GM19238 (cell line): ENCODE measurements at regions not wholly inside any gene's neighbourhood (a gene's known extent, or its start where the extent isn't known, plus 50 kb on each side); places are given as distances from the start of the nearest gene placed in this dataset.
"Not testable (repeated sequence)": the region's sequence is repeated elsewhere in the genome, so short reads cannot be mapped to it uniquely, and the experiment has no call there.

Experiments
- DNase-seq: peaks from one replicate; pipeline ENCODE4 v3.0.0; 2011; ENCODE audit warnings: low spot score; ENCODE audit not compliant: insufficient read length

- DNase-seq = no peak
Measured at GRCh38 chr15:67944010-67944641, 104.3 kb upstream of the RNU6-1 start.

DNA sequence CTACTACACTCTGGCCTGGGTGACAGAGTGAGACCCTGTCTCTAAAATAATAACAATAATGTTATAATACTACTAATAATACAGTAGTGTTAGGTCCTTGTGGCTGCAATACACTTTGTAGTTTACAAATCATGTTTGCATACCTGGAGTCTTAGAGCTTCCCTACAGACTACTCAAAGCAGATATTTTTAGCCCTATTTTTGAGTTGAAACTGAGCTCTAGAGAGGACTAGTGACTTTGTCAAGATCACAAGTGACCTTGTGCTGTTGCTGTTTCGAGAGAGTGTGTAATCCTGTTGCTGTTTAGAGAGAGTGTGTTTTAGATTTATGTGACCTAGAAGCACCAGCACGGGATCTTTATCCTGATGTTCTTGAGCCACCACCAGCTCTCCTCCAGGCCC lies 105.3 kb upstream of the RNU6-1 start:
- DNase-seq = no peak

- DNase-seq = no peak
Measured at GRCh38 chr15:67945951-67946700, 106.3 kb upstream of the RNU6-1 start.

- no peak for DNase-seq
Measured at GRCh38 chr15:67946701-67947100, 106.9 kb upstream of the RNU6-1 start.

DNA sequence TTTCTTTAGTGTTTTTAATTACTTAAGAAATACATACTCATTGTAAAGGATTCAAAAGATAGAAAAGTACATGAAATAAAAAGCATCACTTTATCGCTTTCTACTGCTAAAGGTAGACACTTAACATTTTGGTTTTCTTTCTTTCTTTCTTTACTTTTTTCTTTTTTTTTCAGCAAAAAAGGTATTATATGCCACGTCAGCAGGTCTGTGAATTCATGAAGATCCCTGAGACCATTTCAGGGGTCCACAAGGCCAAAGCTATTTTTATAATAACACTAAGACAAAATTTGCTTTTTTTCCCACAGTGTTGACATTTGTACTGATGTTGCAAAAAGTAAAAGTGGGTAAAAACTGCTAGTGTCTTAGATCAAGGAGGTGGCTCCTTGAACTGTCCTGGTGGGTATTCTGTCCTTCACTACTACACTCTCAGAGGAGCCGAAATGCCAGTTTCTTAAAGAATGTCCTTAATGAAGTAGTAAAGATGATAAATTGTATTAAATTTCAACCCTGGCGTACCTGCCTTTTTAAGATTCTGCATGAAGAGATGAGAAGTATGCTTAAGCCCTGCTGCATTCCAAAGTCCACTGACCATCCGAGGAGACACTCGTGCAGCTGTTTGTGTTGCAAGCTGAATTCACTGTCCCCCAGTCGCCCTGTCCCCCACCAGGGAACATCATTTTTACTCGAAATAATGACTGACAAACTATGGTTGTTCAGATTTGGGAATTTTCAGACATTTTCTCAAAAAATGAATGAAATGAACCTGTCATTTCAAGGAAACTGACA lies 106.7 kb upstream of the PIAS1 start:
- DNase-seq = no peak

GRCh38 chr15:67948215-67948614 lies 105.9 kb upstream of the PIAS1 start:
- DNase-seq = no peak

GRCh38 chr15:67951187-67951586 lies 102.9 kb upstream of the PIAS1 start:
- DNase-seq = not testable (repeated sequence)

- no peak for DNase-seq
Measured at GRCh38 chr15:67953299-67953698, 100.8 kb upstream of the PIAS1 start.

DNA sequence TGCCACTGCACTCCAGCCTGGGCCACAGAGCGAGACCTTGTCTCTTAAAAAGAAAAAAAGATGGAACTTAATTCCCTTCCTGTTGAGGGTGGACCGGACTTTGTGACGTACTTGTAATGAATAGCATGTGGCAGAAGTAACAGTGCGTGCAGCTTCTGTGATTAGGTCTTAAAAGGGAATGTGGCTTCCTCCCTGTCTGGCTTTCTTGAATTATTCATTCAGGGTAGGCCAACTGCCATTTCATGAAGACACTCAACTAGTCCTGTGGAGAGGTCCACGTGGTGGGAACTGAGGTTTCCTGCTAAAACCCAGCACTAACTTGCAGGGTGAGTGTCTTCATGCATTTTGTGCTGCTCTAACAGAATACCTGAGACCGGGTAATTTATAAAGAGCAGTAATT lies 98.9 kb upstream of the PIAS1 start:
- DNase-seq = no peak

DNA sequence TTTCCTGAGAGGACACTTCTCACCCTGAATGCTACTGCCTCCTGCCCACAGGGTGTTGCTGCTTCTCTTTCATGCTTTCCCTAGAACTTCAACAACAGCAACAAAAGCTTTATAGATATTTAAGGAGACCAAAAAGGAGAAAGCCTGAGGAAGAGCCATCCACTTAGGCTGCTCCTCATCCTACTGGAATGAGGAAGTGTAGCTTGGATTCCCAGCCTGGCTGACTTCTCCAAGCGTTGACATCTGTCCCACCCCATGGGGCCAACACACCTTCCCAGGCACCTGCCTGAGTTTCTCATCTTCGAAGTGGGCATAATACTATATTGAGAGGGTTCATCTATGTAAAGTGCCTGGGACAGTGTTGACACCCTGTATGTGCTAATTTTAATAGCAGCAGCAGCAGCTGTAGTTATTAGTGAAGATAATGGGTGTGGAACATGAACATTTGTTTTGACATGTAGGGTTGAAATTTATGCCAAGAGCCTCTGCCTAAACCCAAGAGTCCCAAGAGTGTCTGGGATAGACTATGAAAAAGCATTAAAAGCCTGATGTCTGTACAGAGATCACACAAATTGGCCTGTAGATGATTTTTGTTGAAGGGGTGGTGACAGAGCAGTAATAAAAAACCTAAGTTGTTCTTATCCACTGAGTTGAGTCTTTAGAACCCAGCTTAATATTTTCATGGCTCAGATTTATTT lies 96.5 kb upstream of the PIAS1 start:
- DNase-seq = no peak

- DNase-seq = peak; percentile 36
Measured at GRCh38 chr15:67967871-67968431, 86.2 kb upstream of the PIAS1 start.

- DNase-seq = no peak
Measured at GRCh38 chr15:67968564-67968963, 85.6 kb upstream of the PIAS1 start.

- DNase-seq = no peak
Measured at GRCh38 chr15:67968966-67969365, 85.1 kb upstream of the PIAS1 start.

- no peak for DNase-seq
Measured at GRCh38 chr15:67969892-67970291, 84.2 kb upstream of the PIAS1 start.

DNA sequence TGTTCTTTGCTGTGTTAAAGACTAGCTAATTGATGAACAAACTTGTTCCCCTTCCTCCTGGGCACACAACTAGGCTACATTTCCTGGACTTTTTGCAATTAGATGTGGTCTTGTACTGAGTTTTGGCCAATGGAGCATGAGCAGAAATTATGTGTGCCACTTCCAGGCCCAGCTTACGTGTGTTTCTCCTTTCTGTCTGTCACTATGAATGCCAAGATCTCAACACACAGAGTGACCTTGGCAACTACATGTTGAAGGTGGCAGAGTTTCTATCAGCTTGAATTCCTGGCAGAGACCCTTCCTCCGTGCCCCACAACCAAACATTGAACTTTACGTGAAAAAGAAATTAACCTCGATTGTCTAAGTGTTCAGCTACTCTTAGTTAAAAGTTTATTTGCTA lies 81.7 kb upstream of the PIAS1 start:
- DNase-seq = no peak

- DNase-seq = no peak
Measured at GRCh38 chr15:67973846-67974245, 80.3 kb upstream of the PIAS1 start.

- no peak for DNase-seq
Measured at GRCh38 chr15:67976506-67977073, 77.5 kb upstream of the PIAS1 start.

DNA sequence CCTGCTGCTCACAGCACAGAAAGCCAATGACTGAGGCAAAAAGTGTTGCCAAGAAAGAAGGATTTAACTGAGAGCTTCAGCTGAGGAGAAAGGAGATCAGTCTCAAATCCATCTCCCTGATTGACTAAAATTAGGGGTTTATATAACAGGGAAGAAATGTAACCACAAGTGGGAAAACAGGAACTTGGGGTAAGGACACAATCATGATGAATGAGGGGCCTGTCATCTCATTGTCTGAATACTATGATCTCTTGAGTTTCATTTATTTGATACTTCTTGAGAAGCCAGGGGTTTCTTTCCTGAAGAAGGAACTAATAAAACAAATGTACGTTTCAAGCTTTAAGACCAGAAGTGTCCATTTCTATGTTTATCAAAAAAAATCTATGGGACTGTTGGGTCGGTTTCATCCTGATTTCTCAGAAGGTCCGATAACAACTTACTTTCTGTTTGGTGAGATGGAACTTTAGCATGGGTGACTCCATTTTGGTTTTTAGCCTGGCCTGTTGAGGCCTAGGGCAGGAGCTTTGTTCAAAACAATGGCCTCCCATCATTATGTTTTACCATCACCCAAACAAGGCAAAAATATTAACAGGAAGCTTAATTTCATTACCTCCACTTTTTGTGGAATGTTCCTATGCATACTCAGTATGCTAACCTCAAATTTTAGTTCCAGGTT lies 76.6 kb upstream of the PIAS1 start:
- no peak for DNase-seq

DNA sequence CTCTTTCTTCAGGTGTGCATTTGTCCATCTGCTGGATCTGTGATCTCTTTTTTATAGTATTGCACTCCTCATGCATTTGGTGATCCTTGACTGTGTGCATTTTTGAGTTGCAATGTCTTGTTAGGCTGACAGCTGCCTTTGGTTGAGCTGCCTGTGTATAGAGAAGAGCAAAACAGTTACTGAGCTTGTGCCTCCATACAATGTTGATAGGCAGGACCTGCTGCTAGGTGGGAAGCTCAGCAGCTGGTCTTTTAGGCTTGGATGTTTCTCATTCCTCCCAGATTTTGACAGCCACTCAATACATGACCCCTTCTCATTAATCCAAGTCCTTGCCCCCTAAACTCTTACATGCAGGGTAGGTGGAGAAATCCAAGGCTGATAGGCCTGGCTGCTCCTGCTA lies 74.8 kb upstream of the PIAS1 start:
- DNase-seq = no peak

DNA sequence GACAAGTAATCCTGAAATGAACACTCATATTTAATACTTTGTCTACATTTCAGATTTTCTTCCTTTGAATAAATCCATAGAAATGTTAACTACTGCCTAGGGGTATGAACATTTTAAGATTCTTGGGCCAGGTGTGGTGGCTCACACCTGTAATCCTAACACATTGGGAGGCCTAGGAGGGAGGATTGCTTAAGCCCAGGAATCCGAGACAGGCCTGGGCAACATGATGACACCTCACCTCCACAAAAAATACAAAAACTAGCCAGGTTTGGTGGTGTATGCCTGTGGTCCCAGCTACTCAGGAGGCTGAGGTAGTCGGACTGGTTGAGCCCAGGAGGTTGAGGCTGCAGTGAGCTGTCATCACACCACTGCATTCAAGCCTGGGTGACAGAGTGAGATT lies 73.9 kb upstream of the PIAS1 start:
- DNase-seq = no peak
